Motor neuron (in vitro differentiated cells): ENCODE measurements at regions not wholly inside any gene's neighbourhood (a gene's known extent, or its start where the extent isn't known, plus 50 kb on each side); places are given as distances from the start of the nearest gene placed in this dataset.
"Not testable (repeated sequence)": the region's sequence is repeated elsewhere in the genome, so short reads cannot be mapped to it uniquely, and the experiment has no call there.

Source experiments
- ATAC-seq, 8 experiments: fragments of 200-7000 bp; cut with Tn5 transposase; replicated peaks in 6 of 8; 2 replicates each; pipeline ENCODE4 v1.8.0; 2021; ENCODE audit warnings: mild to moderate bottlenecking in 8 of 8, moderate library complexity in 8 of 8
- H3K27ac ChIP-seq, 2 donors: fragments of 250-450 bp; sonication (Bioruptor Pico); 2 replicates each; pipeline ENCODE4 v1.9.0; 2021; ENCODE audit warnings: antibody characterized with exemption in 2 of 2, mild to moderate bottlenecking in 2 of 2, moderate library complexity in 1 of 2
- H3K4me1 ChIP-seq, 2 donors: fragments of 250-450 bp; sonication (Bioruptor Pico); replicated peaks in 1 of 2; 2 replicates each; pipeline ENCODE4 v1.6.1; 2021; ENCODE audit warnings: antibody characterized with exemption in 2 of 2, mild to moderate bottlenecking in 2 of 2, moderate library complexity in 1 of 2
- H3K4me3 ChIP-seq, 5 donors: fragments of 250-450 bp; sonication (Bioruptor Pico); 2 replicates each; pipeline ENCODE4 v1.9.0; 2021; ENCODE audit warnings: antibody characterized with exemption in 5 of 5, mild to moderate bottlenecking in 5 of 5, moderate library complexity in 4 of 5
- WGBS, 10 experiments: fragments of 450-650 bp; shearing (Covaris generic); methylation state at CpG; one replicate each; pipeline ENCODE4 v1.0.0; 2022; 5-methylcytosine and 5-hydroxymethylcytosine counted together
- in situ Hi-C, 9 experiments: fragments of 400-800 bp; cut with MboI; loops; one replicate each; pipeline ENCODE4 v1.15.0; 2021; ENCODE audit warnings: low sequenced_read_pairs in 9 of 9, low pct_unique_long_range_greater_than_20kb in 2 of 9; ENCODE audit not compliant: unreplicated experiment in 9 of 9

GRCh38 chr17:83164490-83164889 is 85.1 kb downstream of the METRNL start:
- Histone ChIP-seq H3K4me1 (peaks cover 0 to 7% of the 10 kb centered on the region in 2 donors), H3K27ac (no peak overlapping the region), H3K4me3 (no peak overlapping the region)
- no peak for ATAC-seq
- WGBS, 10 experiments: 27 to 100% (median 70%) methylated on average over 1 to 3 of the region's 3 CpGs; no CpG with 5 or more reads in 1 of the 10 experiments
- in situ Hi-C loops: no loop called here

- ATAC-seq: no peak
- Histone ChIP-seq H3K27ac (no peak overlapping the region), H3K4me3 (no peak overlapping the region), H3K4me1 (peaks cover 0 to 6% of the 10 kb centered on the region in 2 donors)
- 0 to 72% (median 57%) methylated on average over 1 to 6 of the region's 9 CpGs for WGBS, 10 experiments
- in situ Hi-C loops: no loop called here
Measured at GRCh38 chr17:83170571-83171260, 91.3 kb downstream of the METRNL start.

GRCh38 chr17:83171661-83172060 is 92.3 kb downstream of the METRNL start:
- 40 to 71% (median 60%) methylated on average over 1 to 13 of the region's 21 CpGs; no CpG with 5 or more reads in 4 of the 10 experiments for WGBS, 10 experiments
- H3K4me3 ChIP-seq: no peak overlapping the region
- peaks cover 0 to 6% of the 10 kb centered on the region in 2 donors for H3K4me1 ChIP-seq
- ATAC-seq: peak in 3 of 8 experiments; percentile 36 to 86 (median 57)
- in situ Hi-C loops: no loop called here
- no peak overlapping the region for H3K27ac ChIP-seq

GRCh38 chr17:83172099-83172498 is 92.7 kb downstream of the METRNL start:
- in situ Hi-C loops, H3K4me1 ChIP-seq, H3K27ac ChIP-seq, H3K4me3 ChIP-seq, ATAC-seq: not testable (repeated sequence)
- WGBS, 10 experiments: 100% methylated on average over 1 of the region's 9 CpGs; no CpG with 5 or more reads in 9 of the 10 experiments

GRCh38 chr17:83172646-83173045 is 93.2 kb downstream of the METRNL start:
- WGBS, 10 experiments: no CpG with 5 or more reads among the region's 20 CpGs
- H3K4me3 ChIP-seq, H3K4me1 ChIP-seq, ATAC-seq, in situ Hi-C loops, H3K27ac ChIP-seq: not testable (repeated sequence)

GRCh38 chr17:83173180-83173913 is 93.9 kb downstream of the METRNL start:
- ATAC-seq, H3K27ac ChIP-seq, in situ Hi-C loops: not testable (repeated sequence)

GRCh38 chr17:83173914-83174361 is 94.5 kb downstream of the METRNL start:
- in situ Hi-C loops: no loop called here
- ATAC-seq: peak in 1 of 8 experiments; percentile 9
- Histone ChIP-seq H3K27ac (no peak overlapping the region), H3K4me1 (peaks cover 3 to 10% of the 10 kb centered on the region in 2 donors), H3K4me3 (no peak overlapping the region)
- 71 to 100% (median 83%) methylated on average over 1 to 15 of the region's 18 CpGs; no CpG with 5 or more reads in 3 of the 10 experiments for WGBS, 10 experiments

More at GRCh38 chr17:83173180-83173913, 93.9 kb downstream of the METRNL start:
- not testable (repeated sequence) for H3K4me1 ChIP-seq, H3K4me3 ChIP-seq
- 73 to 100% (median 90%) methylated on average over 1 to 2 of the region's 24 CpGs; no CpG with 5 or more reads in 6 of the 10 experiments for WGBS, 10 experiments

- 4 to 100% (median 59%) methylated on average over 1 to 5 of the region's 13 CpGs; no CpG with 5 or more reads in 3 of the 10 experiments for WGBS, 10 experiments
- ATAC-seq: peak; percentile 12 to 89 (median 37)
- peaks cover 7 to 16% of the 10 kb centered on the region in 2 donors for H3K4me1 ChIP-seq
- in situ Hi-C loops: no loop called here
- no peak overlapping the region for H3K4me3 ChIP-seq
- H3K27ac ChIP-seq: no peak overlapping the region
Measured at GRCh38 chr17:83174362-83175118, 95.1 kb downstream of the METRNL start.

GRCh38 chr17:83175119-83175821 is 95.9 kb downstream of the METRNL start:
- H3K4me3 ChIP-seq: no peak overlapping the region
- in situ Hi-C loops: no loop called here
- peak in 3 of 8 experiments; percentile 13 to 61 (median 55) for ATAC-seq
- WGBS, 10 experiments: 33 to 90% (median 55%) methylated on average over 1 to 9 of the region's 16 CpGs; no CpG with 5 or more reads in 5 of the 10 experiments
- peaks cover 7 to 20% of the 10 kb centered on the region in 2 donors for H3K4me1 ChIP-seq
- no peak overlapping the region for H3K27ac ChIP-seq

GRCh38 chr17:83175822-83176622 is 96.6 kb downstream of the METRNL start:
- in situ Hi-C loops: no loop called here
- ATAC-seq: peak in 2 of 8 experiments; percentile 21 to 51
- Histone ChIP-seq H3K27ac (no peak overlapping the region), H3K4me1 (peaks cover 7 to 20% of the 10 kb centered on the region in 2 donors), H3K4me3 (no peak overlapping the region)
- WGBS, 10 experiments: 66 to 100% (median 89%) methylated on average over 2 to 7 of the region's 15 CpGs; no CpG with 5 or more reads in 1 of the 10 experiments

GRCh38 chr17:83176623-83177583 is 97.5 kb downstream of the METRNL start:
- Histone ChIP-seq H3K4me1 (peaks cover 7 to 20% of the 10 kb centered on the region in 2 donors), H3K27ac (no peak overlapping the region), H3K4me3 (no peak overlapping the region)
- WGBS, 10 experiments: 80 to 94% (median 81%) methylated on average over 1 to 8 of the region's 22 CpGs; no CpG with 5 or more reads in 4 of the 10 experiments
- in situ Hi-C loops: no loop called here
- no peak for ATAC-seq
